Mesenchymal stem cell (in vitro differentiated cells and primary cell): ENCODE measurements at regions not wholly inside any gene's neighbourhood (a gene's known extent, or its start where the extent isn't known, plus 50 kb on each side); places are given as distances from the start of the nearest gene placed in this dataset.

Source experiments
- DNase-seq: peaks from one replicate; pipeline ENCODE4 v3.0.0-alpha.2; 2013
- H2AFZ ChIP-seq: one replicate; pipeline ENCODE4 v1.6.1; 2013; ENCODE audit warnings: low read depth, mild to moderate bottlenecking, control low read depth, inconsistent platforms, low read length, moderate library complexity
- H2AK5ac ChIP-seq: 2 replicates; pipeline ENCODE4 v1.6.1; 2013; ENCODE audit warnings: low read length, moderate library complexity, mild to moderate bottlenecking, inconsistent platforms; ENCODE audit not compliant: severe bottlenecking
- H2BK120ac ChIP-seq: one replicate; pipeline ENCODE4 v1.6.1; 2013; ENCODE audit warnings: low read depth, mild to moderate bottlenecking, inconsistent platforms, low read length, moderate library complexity
- H2BK12ac ChIP-seq, 2 experiments: one replicate each; pipeline ENCODE4 v1.6.1; 2013; ENCODE audit warnings: inconsistent platforms in 2 of 2, low read length in 2 of 2, mild to moderate bottlenecking in 2 of 2, moderate library complexity in 2 of 2, control low read depth in 1 of 2
- H2BK15ac ChIP-seq: one replicate; pipeline ENCODE4 v1.6.1; 2013; ENCODE audit warnings: mild to moderate bottlenecking, low read depth, inconsistent platforms; ENCODE audit not compliant: poor library complexity, severe bottlenecking
- H2BK5ac ChIP-seq: 2 replicates; pipeline ENCODE4 v1.6.1; 2013; ENCODE audit warnings: low read depth, mild to moderate bottlenecking, low read length, control low read depth, inconsistent platforms; ENCODE audit not compliant: poor library complexity, severe bottlenecking
- H3K14ac ChIP-seq, 2 experiments: one replicate each; pipeline ENCODE4 v1.6.1; 2013; ENCODE audit warnings: inconsistent platforms in 2 of 2, low read length in 2 of 2, control low read depth in 1 of 2, mild to moderate bottlenecking in 1 of 2, moderate library complexity in 1 of 2
- H3K18ac ChIP-seq, 2 experiments: one replicate each; pipeline ENCODE4 v1.6.1; 2013; ENCODE audit warnings: inconsistent platforms in 2 of 2, low read length in 2 of 2, control low read depth in 1 of 2, low read depth in 1 of 2, mild to moderate bottlenecking in 1 of 2
- H3K23ac ChIP-seq, 2 experiments: one replicate each; pipeline ENCODE4 v1.6.1; 2013; ENCODE audit warnings: inconsistent platforms in 2 of 2, low read length in 2 of 2, mild to moderate bottlenecking in 2 of 2, moderate library complexity in 2 of 2, control low read depth in 1 of 2
- H3K27ac ChIP-seq: 2 replicates; pipeline ENCODE4 v1.5.1; 2013; ENCODE audit warnings: mild to moderate bottlenecking, moderate library complexity, low read length, control low read depth, inconsistent platforms; ENCODE audit not compliant: poor library complexity, severe bottlenecking
- H3K27me3 ChIP-seq, 2 experiments: 2 replicates each; pipeline versions ENCODE4 v1.6.1 to v1.7.0; 2013; ENCODE audit warnings: low read length in 2 of 2, mild to moderate bottlenecking in 2 of 2, moderate library complexity in 2 of 2, control low read depth in 1 of 2, inconsistent platforms in 1 of 2; ENCODE audit not compliant: control insufficient read depth in 1 of 2, insufficient read depth in 1 of 2
- H3K36me3 ChIP-seq, 2 experiments: 2 replicates each; pipeline versions ENCODE4 v1.6.1 to v1.7.0; 2013; ENCODE audit warnings: low read length in 2 of 2, control low read depth in 1 of 2, inconsistent platforms in 1 of 2, low read depth in 1 of 2, mild to moderate bottlenecking in 1 of 2; ENCODE audit not compliant: insufficient read depth in 2 of 2, control insufficient read depth in 1 of 2
- H3K4ac ChIP-seq, 2 experiments: one replicate each; pipeline ENCODE4 v1.6.1; 2013; ENCODE audit warnings: inconsistent platforms in 2 of 2, low read length in 2 of 2, mild to moderate bottlenecking in 2 of 2, moderate library complexity in 2 of 2, control low read depth in 1 of 2, low read depth in 1 of 2
- H3K4me1 ChIP-seq: 2 replicates; pipeline ENCODE4 v1.6.1; 2013; ENCODE audit warnings: low read depth, low read length, control low read depth; ENCODE audit not compliant: control insufficient read depth, insufficient read depth
- H3K4me2 ChIP-seq: 2 replicates; pipeline ENCODE4 v1.6.1; 2013; ENCODE audit warnings: low read length, mild to moderate bottlenecking, inconsistent platforms; ENCODE audit not compliant: poor library complexity, severe bottlenecking
- H3K4me3 ChIP-seq, 2 experiments: 2 replicates each; pipeline versions ENCODE4 v1.5.1 to v1.7.0; 2013; ENCODE audit warnings: low read length in 2 of 2, mild to moderate bottlenecking in 2 of 2, control low read depth in 1 of 2, low read depth in 1 of 2; ENCODE audit not compliant: insufficient read depth in 1 of 2
- H3K79me1 ChIP-seq: replicated peaks from 2 replicates; pipeline ENCODE4 v1.6.1; 2013; ENCODE audit warnings: mild to moderate bottlenecking, control low read depth, low read length, inconsistent platforms; ENCODE audit not compliant: poor library complexity, severe bottlenecking
- H3K9ac ChIP-seq: 2 replicates; pipeline ENCODE4 v1.7.0; 2013; ENCODE audit warnings: mild to moderate bottlenecking, low read length, moderate library complexity
- H3K9me3 ChIP-seq: 2 replicates; pipeline ENCODE4 v1.7.0; 2013; ENCODE audit warnings: mild to moderate bottlenecking, low read length; ENCODE audit not compliant: control insufficient read depth
- H4K8ac ChIP-seq: one replicate; pipeline ENCODE4 v1.6.1; 2013; ENCODE audit warnings: inconsistent platforms, mild to moderate bottlenecking, low read length, moderate library complexity
- H4K91ac ChIP-seq: one replicate; pipeline ENCODE4 v1.6.1; 2013; ENCODE audit warnings: mild to moderate bottlenecking, low read length, inconsistent platforms
- WGBS: methylation state at CpG from one replicate; pipeline ENCODE4 v1.1.7; 2013; ENCODE audit warnings: mixed read lengths; 5-methylcytosine and 5-hydroxymethylcytosine counted together

DNA sequence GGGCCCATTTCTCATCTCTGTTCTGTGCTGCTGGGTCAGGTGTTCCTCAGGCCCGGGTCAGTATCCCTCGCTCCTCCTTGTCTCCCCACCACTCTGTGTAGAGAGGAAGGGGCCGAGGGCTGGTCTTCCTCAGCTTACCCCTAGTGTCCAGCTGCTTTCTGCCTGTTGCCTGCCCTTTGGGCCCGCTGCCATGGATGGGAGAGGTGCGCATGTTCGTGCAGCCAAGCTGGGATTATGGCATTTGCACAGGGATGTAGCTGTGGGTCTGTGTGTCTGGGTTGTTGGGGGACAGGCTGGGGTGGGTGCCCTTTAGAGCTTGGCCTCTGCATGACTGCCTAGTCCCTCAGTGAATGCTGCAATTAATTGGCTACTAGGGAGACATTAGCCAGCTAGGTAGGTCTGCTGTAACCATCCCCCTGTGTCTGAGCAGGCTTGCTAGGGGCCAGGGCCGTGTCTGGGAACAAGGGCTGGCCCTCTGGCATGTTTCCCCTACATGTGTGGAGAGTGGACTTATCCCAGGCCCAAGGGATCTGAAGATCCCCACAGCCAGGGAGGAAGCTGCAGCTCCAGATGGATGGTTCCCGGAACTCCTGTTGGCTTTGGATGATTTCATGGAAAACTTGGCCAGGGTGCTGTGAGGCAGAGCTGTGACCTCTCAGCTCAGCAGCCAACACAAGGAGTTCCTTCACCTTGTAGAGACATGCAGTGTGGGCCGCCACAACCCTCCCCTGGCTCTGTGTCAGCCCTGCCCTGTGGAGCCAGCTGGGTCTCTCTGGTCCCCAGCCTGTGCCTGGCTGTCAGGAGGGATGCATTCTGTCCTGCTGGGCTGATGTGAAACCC is 161.9 kb downstream of the MACROH2A1 start:
- Histone ChIP-seq H3K4ac (peak overlapping the region; percentile 5 to 78), H3K9me3 (no peaks in the 10 kb centered on the region), H3K27me3 (peaks cover 0 to 8% of the 10 kb centered on the region in 2 experiments), H2BK12ac (peak overlapping the region; percentile 1 to 61), H4K8ac (peak overlapping the region; percentile 35), H4K91ac (peak overlapping the region; percentile 5), H3K14ac (peak overlapping the region in 1 of 2 experiments; percentile 69), H2BK5ac (no peak overlapping the region), H3K36me3 (no peaks in the 10 kb centered on the region), H3K4me3 (no peak overlapping the region), H3K18ac (peak overlapping the region; percentile 60 to 61), H2AFZ (no peak overlapping the region), H3K27ac (no peak overlapping the region), H3K23ac (no peak overlapping the region), H3K4me2 (no peak overlapping the region), H3K9ac (no peak overlapping the region), H2AK5ac (no peak overlapping the region), H2BK120ac (peak overlapping the region; percentile 69), H2BK15ac (no peak overlapping the region), H3K4me1 (peaks cover 28% of the 10 kb centered on the region), H3K79me1 (no peaks in the 10 kb centered on the region)
- DNase-seq: no peak
- whole genome bisulfite sequencing: 87% methylated on average over 9 of the region's 9 CpGs

- Histone ChIP-seq H4K8ac (peak overlapping the region; percentile 27), H2AFZ (no peak overlapping the region), H2AK5ac (no peak overlapping the region), H3K23ac (no peak overlapping the region), H4K91ac (peak overlapping the region; percentile 5), H3K27me3 (peaks cover 0 to 8% of the 10 kb centered on the region in 2 experiments), H2BK15ac (no peak overlapping the region), H2BK5ac (no peak overlapping the region), H2BK12ac (peak overlapping the region in 1 of 2 experiments; percentile 29), H3K79me1 (no peaks in the 10 kb centered on the region), H3K4me1 (peaks cover 21% of the 10 kb centered on the region), H3K4me2 (no peak overlapping the region), H3K14ac (no peak overlapping the region), H2BK120ac (no peak overlapping the region), H3K9me3 (no peaks in the 10 kb centered on the region), H3K27ac (no peak overlapping the region), H3K36me3 (no peaks in the 10 kb centered on the region), H3K18ac (peak overlapping the region; percentile 2 to 21), H3K4ac (peak overlapping the region in 1 of 2 experiments; percentile 33), H3K4me3 (no peak overlapping the region), H3K9ac (no peak overlapping the region)
- WGBS: 95% methylated on average over 10 of the region's 11 CpGs
- no peak for DNase-seq
Measured at GRCh38 chr5:135236228-135236907, 162.7 kb downstream of the MACROH2A1 start.

GRCh38 chr5:135235551-135236227 is 163.3 kb downstream of the MACROH2A1 start:
- Histone ChIP-seq H2BK120ac (no peak overlapping the region), H3K27ac (no peak overlapping the region), H3K27me3 (peaks cover 0 to 8% of the 10 kb centered on the region in 2 experiments), H2AFZ (no peak overlapping the region), H2BK15ac (no peak overlapping the region), H3K4me1 (peaks cover 23% of the 10 kb centered on the region), H3K9me3 (no peaks in the 10 kb centered on the region), H2AK5ac (no peak overlapping the region), H4K91ac (no peak overlapping the region), H3K4me3 (no peak overlapping the region), H2BK12ac (peak overlapping the region in 1 of 2 experiments; percentile 38), H4K8ac (no peak overlapping the region), H3K4me2 (no peak overlapping the region), H2BK5ac (no peak overlapping the region), H3K4ac (peak overlapping the region in 1 of 2 experiments; percentile 5), H3K36me3 (no peaks in the 10 kb centered on the region), H3K18ac (no peak overlapping the region), H3K23ac (no peak overlapping the region), H3K14ac (no peak overlapping the region), H3K9ac (no peak overlapping the region), H3K79me1 (no peaks in the 10 kb centered on the region)
- 92% methylated on average over 9 of the region's 9 CpGs for WGBS
- no peak for DNase-seq
